ENCODE measurements at regions not wholly inside any gene's neighbourhood (a gene's known extent, or its start where the extent isn't known, plus 50 kb on each side); places are given as distances from the start of the nearest gene placed in this dataset.

DNA sequence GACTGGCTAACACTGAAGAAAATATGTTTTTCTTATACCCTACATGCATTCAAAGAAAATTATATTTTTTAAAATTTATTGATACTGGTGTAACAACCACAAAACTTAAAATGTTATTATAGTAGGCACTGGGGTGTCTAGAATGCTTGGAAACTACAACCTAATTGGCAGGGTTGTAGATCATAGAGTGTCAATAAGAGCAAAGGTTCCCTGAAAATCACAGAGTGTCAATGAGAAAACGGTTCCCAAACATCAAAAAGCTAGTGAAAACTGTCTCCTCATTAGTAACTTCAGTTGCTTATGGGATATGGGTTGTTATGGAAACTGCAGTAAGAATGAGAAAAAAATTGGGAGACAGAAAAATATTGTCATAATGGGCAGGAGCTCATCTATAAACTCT is 214.4 kb upstream of the CCNG1 start:
- H3K27ac Mint-ChIP-seq (ENCODE audit: unreplicated experiment): no peak overlapping the region
- no peaks in the 10 kb centered on the region for H3K9me3 Mint-ChIP-seq
- no peak for DNase-seq (ENCODE audit: low read depth, low spot score)
- no peaks in the 10 kb centered on the region for H3K36me3 Mint-ChIP-seq (ENCODE audit: low read depth)
- TF ChIP-seq, protein P1, sequence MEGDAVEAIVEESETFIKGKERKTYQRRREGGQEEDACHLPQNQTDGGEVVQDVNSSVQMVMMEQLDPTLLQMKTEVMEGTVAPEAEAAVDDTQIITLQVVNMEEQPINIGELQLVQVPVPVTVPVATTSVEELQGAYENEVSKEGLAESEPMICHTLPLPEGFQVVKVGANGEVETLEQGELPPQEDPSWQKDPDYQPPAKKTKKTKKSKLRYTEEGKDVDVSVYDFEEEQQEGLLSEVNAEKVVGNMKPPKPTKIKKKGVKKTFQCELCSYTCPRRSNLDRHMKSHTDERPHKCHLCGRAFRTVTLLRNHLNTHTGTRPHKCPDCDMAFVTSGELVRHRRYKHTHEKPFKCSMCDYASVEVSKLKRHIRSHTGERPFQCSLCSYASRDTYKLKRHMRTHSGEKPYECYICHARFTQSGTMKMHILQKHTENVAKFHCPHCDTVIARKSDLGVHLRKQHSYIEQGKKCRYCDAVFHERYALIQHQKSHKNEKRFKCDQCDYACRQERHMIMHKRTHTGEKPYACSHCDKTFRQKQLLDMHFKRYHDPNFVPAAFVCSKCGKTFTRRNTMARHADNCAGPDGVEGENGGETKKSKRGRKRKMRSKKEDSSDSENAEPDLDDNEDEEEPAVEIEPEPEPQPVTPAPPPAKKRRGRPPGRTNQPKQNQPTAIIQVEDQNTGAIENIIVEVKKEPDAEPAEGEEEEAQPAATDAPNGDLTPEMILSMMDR (conservative IDR thresholded peaks at IDR 0.05): no peak
- no peaks in the 10 kb centered on the region for H3K27me3 Mint-ChIP-seq (ENCODE audit: low read depth)
- H3K4me1 Mint-ChIP-seq: no peaks in the 10 kb centered on the region
- H3K4me3 Mint-ChIP-seq: no peak overlapping the region

DNA sequence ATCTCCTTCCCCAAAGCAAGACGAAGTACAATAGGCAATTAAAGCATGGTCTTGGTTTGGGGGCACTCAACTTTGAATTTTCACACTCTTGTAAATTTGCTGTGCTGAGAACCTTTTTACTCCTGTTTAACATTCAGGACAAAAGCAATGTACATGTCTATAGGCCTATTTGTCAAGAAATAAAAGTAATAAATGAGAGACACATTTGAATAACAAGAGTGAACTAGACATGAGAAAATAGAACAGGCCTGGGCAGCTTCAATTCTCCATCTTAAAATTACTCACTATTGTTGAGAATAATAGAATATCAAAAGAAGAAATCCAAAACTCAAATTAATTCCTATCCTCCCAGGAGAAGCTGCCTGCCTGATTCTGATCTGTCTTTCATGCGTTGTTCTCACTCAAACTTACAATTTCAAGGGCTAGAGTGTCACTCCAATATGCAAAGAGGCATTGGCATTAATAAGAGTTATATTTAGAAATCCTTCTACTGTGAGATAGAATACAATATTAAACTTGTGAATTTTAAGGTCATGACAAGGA is 192.9 kb upstream of the CCNG1 start:
- Mint-ChIP-seq H3K4me1 (no peaks in the 10 kb centered on the region), H3K36me3 (ENCODE audit: low read depth) (no peaks in the 10 kb centered on the region), H3K4me3 (no peak overlapping the region), H3K9me3 (peaks cover 6% of the 10 kb centered on the region), H3K27ac (ENCODE audit: unreplicated experiment) (no peak overlapping the region), H3K27me3 (ENCODE audit: low read depth) (no peaks in the 10 kb centered on the region)
- TF ChIP-seq, protein P1 (conservative IDR thresholded peaks at IDR 0.05): no peak
- no peak for DNase-seq (ENCODE audit: low read depth, low spot score)

DNA sequence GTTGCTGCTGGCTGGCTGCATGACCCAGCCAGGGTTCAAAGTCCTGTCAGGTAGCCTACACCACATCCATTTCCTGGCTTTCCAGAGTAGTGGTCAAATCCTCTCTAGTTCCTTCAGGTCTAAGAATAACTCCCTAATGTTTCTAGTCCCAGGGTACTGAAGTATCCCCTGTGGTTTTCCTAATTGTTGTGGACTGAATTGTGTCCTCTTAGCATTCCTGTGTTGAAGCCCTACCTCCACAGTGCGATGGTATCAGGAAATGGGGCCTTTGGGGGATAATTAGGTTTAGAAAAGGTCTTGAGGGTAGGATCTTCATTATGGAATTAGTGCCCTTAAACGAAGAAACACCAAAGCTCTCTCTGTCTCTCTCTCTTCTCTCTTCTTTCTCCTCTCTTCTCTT is 191.8 kb upstream of the CCNG1 start:
- Mint-ChIP-seq H3K36me3 (ENCODE audit: low read depth) (no peaks in the 10 kb centered on the region), H3K27ac (ENCODE audit: unreplicated experiment) (no peak overlapping the region), H3K27me3 (ENCODE audit: low read depth) (no peaks in the 10 kb centered on the region)

DNA sequence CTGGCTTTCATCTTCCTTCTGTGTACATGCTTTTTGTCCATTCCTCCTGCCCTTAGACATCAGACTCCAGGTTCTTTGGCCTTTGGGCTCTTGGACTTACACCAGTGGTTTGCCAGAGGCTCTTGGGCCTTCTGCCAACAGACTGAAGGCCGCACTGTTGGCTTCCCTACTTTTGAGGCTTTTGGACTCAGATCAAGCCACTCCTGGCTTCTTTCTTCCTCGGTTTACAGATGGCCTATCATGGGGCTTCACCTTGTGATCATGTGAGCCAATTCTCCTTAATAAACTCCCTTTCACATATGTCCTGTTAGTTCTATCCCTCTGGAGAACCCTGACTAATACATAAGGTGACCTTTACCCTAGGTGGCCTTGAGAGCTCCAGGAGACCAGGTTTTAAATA is 189.1 kb upstream of the CCNG1 start:
- peaks cover 4% of the 10 kb centered on the region for H3K9me3 Mint-ChIP-seq
- DNase-seq (ENCODE audit: low read depth, low spot score): no peak
- H3K27me3 Mint-ChIP-seq (ENCODE audit: low read depth): no peaks in the 10 kb centered on the region
- no peak overlapping the region for H3K4me3 Mint-ChIP-seq
- H3K36me3 Mint-ChIP-seq (ENCODE audit: low read depth): no peaks in the 10 kb centered on the region
- no peak overlapping the region for H3K27ac Mint-ChIP-seq (ENCODE audit: unreplicated experiment)
- TF ChIP-seq, protein P1 (conservative IDR thresholded peaks at IDR 0.05): no peak
- H3K4me1 Mint-ChIP-seq: no peaks in the 10 kb centered on the region

More for the DNA sequence above, 191.8 kb upstream of the CCNG1 start:
- Mint-ChIP-seq H3K4me1 (no peaks in the 10 kb centered on the region), H3K9me3 (peaks cover 6% of the 10 kb centered on the region), H3K4me3 (no peak overlapping the region)
- TF ChIP-seq, protein P1 (conservative IDR thresholded peaks at IDR 0.05): no peak
- no peak for DNase-seq (ENCODE audit: low read depth, low spot score)

DNA sequence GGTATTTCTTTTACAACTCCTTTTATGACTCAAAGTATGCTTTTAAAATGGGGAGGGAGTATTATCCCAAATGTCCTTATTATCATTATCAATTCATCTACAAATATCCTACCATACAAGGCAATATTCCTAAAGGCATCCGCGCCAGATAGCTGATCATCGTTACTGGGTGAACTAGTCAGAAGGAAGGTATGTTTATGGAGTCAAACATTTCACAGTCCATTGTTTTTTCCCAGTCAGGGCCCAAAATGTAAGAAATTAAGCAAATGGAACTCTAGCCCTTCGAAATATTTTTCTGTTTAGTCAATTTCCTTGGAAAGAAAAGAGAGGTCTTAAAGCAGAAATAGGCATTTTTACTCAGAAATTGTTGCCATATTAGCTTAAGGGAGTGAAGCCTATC is 188.5 kb upstream of the CCNG1 start:
- H3K36me3 Mint-ChIP-seq (ENCODE audit: low read depth): no peaks in the 10 kb centered on the region
- H3K27me3 Mint-ChIP-seq (ENCODE audit: low read depth): no peaks in the 10 kb centered on the region
- H3K4me3 Mint-ChIP-seq: no peak overlapping the region
- TF ChIP-seq, protein P1 (conservative IDR thresholded peaks at IDR 0.05): no peak
- no peak overlapping the region for H3K27ac Mint-ChIP-seq (ENCODE audit: unreplicated experiment)
- no peak for DNase-seq (ENCODE audit: low read depth, low spot score)
- peaks cover 4% of the 10 kb centered on the region for H3K9me3 Mint-ChIP-seq
- H3K4me1 Mint-ChIP-seq: no peaks in the 10 kb centered on the region

DNA sequence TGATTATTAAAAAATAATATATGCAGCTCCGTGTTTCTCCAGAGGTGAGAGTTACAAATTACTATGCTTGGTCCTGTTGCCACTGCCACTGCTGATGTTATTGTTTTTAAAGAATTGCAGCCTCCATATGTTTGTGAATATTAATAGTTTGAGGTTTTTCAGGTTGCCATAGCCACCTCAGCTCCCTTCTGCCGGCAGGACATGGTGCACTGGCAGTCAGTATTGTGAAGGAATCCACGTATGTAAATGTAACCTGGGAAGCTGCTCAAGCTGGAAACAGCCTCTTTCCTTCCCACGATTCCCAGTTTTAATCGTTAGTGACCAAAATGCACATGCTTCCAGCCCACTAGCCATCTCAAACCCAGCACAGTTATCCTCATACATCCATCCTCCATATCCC is 184.4 kb upstream of the CCNG1 start:
- H3K36me3 Mint-ChIP-seq (ENCODE audit: low read depth): no peaks in the 10 kb centered on the region
- no peaks in the 10 kb centered on the region for H3K27me3 Mint-ChIP-seq (ENCODE audit: low read depth)
- TF ChIP-seq, protein P1 (conservative IDR thresholded peaks at IDR 0.05): no peak
- no peak overlapping the region for H3K4me3 Mint-ChIP-seq
- DNase-seq (ENCODE audit: low read depth, low spot score): no peak
- no peaks in the 10 kb centered on the region for H3K9me3 Mint-ChIP-seq
- H3K4me1 Mint-ChIP-seq: no peaks in the 10 kb centered on the region
- H3K27ac Mint-ChIP-seq (ENCODE audit: unreplicated experiment): no peak overlapping the region
